BE2C (cell line): ENCODE measurements at regions not wholly inside any gene's neighbourhood (a gene's known extent, or its start where the extent isn't known, plus 50 kb on each side); places are given as distances from the start of the nearest gene placed in this dataset.
"Not testable (repeated sequence)": the region's sequence is repeated elsewhere in the genome, so short reads cannot be mapped to it uniquely, and the experiment has no call there.

ENCODE experiments used
- DNase-seq: peaks from one replicate; pipeline ENCODE4 v3.0.0-alpha.2; 2020
- H3K27me3 ChIP-seq: fragments of 250-450 bp; sonication (Bioruptor Pico); 2 replicates; pipeline ENCODE4 v1.5.1; 2020; ENCODE audit warnings: mild to moderate bottlenecking
- H3K36me3 ChIP-seq: fragments of 250-450 bp; sonication (Bioruptor Pico); 2 replicates; pipeline ENCODE4 v1.5.1; 2020; ENCODE audit warnings: mild to moderate bottlenecking
- H3K4me1 ChIP-seq: fragments of 250-450 bp; sonication (Bioruptor Pico); 2 replicates; pipeline ENCODE4 v1.5.1; 2020
- H3K4me3 ChIP-seq: 2 replicates; pipeline ENCODE4 v1.5.1; 2011; ENCODE audit warnings: low read depth, low read length
- H3K9me3 ChIP-seq: fragments of 250-450 bp; sonication (Bioruptor Pico); 2 replicates; pipeline ENCODE4 v1.5.1; 2020
- CTCF ChIP-seq: IDR thresholded peaks from 2 replicates; pipeline ENCODE4 v1.5.1; 2012; ENCODE audit warnings: mild to moderate bottlenecking, low read depth, low read length

DNA sequence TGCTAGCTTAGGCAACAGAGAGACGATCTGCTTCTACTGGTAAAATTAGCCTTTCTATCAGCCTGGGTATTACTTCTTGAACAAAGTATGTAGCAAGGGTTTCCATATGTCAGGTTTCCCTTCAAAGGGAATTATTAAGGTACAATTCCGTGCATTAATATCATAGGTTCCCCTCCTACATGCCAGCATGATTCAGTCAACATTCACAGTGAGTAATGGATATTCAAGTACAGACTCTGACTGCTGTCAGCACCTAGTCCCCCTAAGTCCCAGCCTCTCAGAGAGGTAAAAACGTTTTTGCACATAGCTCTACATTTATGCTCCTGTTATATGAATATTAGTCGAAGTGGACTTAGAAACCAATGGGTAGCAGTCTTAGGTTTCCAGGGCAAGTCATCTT is 322.4 kb upstream of the CCNG1 start:
- no peaks in the 10 kb centered on the region for H3K36me3 ChIP-seq
- no peak for DNase-seq
- H3K4me1 ChIP-seq: no peaks in the 10 kb centered on the region
- TF ChIP-seq CTCF: no peak
- H3K9me3 ChIP-seq: no peaks in the 10 kb centered on the region
- no peaks in the 10 kb centered on the region for H3K27me3 ChIP-seq
- H3K4me3 ChIP-seq: no peak overlapping the region

DNA sequence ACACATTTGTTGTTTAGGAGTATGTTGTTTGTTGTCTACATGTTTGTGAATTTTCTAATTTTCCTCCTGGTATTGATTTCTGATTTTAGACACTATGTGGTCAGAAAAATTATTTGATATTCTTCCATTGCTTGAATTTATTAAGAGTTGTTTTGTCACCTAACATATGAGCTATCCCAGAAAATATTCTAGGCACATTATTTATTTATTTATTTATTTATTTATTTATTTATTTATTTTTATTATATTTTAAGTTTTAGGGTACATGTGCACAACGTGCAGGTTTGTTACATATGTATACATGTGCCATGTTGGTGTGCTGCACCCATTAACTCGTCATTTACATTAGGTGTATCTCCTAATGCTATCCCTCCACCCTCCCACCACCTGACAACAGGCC is 320.8 kb upstream of the CCNG1 start:
- not testable (repeated sequence) for H3K9me3 ChIP-seq, H3K4me3 ChIP-seq, H3K27me3 ChIP-seq, H3K36me3 ChIP-seq, H3K4me1 ChIP-seq, DNase-seq

GRCh38 chr5:163134061-163134460 is 303.3 kb upstream of the CCNG1 start:
- no peaks in the 10 kb centered on the region for H3K27me3 ChIP-seq
- no peak for TF ChIP-seq CTCF
- H3K4me3 ChIP-seq: no peak overlapping the region
- H3K9me3 ChIP-seq: no peaks in the 10 kb centered on the region
- DNase-seq: no peak
- no peaks in the 10 kb centered on the region for H3K36me3 ChIP-seq
- H3K4me1 ChIP-seq: no peaks in the 10 kb centered on the region

- no peak for DNase-seq
- H3K4me1 ChIP-seq: no peaks in the 10 kb centered on the region
- H3K4me3 ChIP-seq: no peak overlapping the region
- H3K27me3 ChIP-seq: no peaks in the 10 kb centered on the region
- TF ChIP-seq CTCF: no peak
- no peaks in the 10 kb centered on the region for H3K9me3 ChIP-seq
- H3K36me3 ChIP-seq: no peaks in the 10 kb centered on the region
Measured at GRCh38 chr5:163135849-163136248, 301.5 kb upstream of the CCNG1 start.

GRCh38 chr5:163161512-163161911 is 275.9 kb upstream of the CCNG1 start:
- H3K9me3 ChIP-seq: no peaks in the 10 kb centered on the region
- H3K4me1 ChIP-seq: no peaks in the 10 kb centered on the region
- DNase-seq: no peak
- no peak for TF ChIP-seq CTCF
- no peaks in the 10 kb centered on the region for H3K36me3 ChIP-seq
- no peak overlapping the region for H3K4me3 ChIP-seq
- H3K27me3 ChIP-seq: no peaks in the 10 kb centered on the region

GRCh38 chr5:163162645-163163044 is 274.8 kb upstream of the CCNG1 start:
- H3K36me3 ChIP-seq: no peaks in the 10 kb centered on the region
- no peaks in the 10 kb centered on the region for H3K9me3 ChIP-seq
- H3K4me3 ChIP-seq: no peak overlapping the region
- no peaks in the 10 kb centered on the region for H3K27me3 ChIP-seq
- TF ChIP-seq CTCF: no peak
- H3K4me1 ChIP-seq: no peaks in the 10 kb centered on the region
- no peak for DNase-seq

GRCh38 chr5:163163858-163164257 is 273.5 kb upstream of the CCNG1 start:
- no peaks in the 10 kb centered on the region for H3K9me3 ChIP-seq
- no peaks in the 10 kb centered on the region for H3K4me1 ChIP-seq
- H3K27me3 ChIP-seq: no peaks in the 10 kb centered on the region
- no peaks in the 10 kb centered on the region for H3K36me3 ChIP-seq
- TF ChIP-seq CTCF: no peak
- H3K4me3 ChIP-seq: no peak overlapping the region
- DNase-seq: no peak
